HCT116 (cell line): ENCODE measurements at regions not wholly inside any gene's neighbourhood (a gene's known extent, or its start where the extent isn't known, plus 50 kb on each side); places are given as distances from the start of the nearest gene placed in this dataset.

Experiments
- ATAC-seq: fragments of 200-7000 bp; cut with Tn5 transposase; 2 replicates; pipeline ENCODE4 v1.9.1; 2020; ENCODE audit warnings: mild to moderate bottlenecking, moderate library complexity
- BruUV-seq: library from RNA; stranded (reverse); fragments of 400-500 nt; replicated peaks from 2 replicates; lab custom pipeline; 2021; lab: Mats Ljungman, UMichigan
- CTCF ChIA-PET: fragments of 300-600 bp; sonication (Branson Sonifier 250); formaldehyde crosslinking; loops from one replicate; lab custom pipeline; 2021; ENCODE audit warnings: antibody characterized with exemption; lab: Charles Lee
- POLR2A ChIA-PET: fragments of 300-600, 350-600 bp; sonication (Branson Sonifier 250); formaldehyde crosslinking; loops from one replicate; lab custom pipeline; 2021; ENCODE audit warnings: antibody characterized with exemption; lab: Charles Lee
- RAD21 ChIA-PET, 2 experiments: fragments of 300-600 bp; sonication (Branson Sonifier 250); formaldehyde crosslinking; loops; one replicate each; lab custom pipeline; 2023; ENCODE audit warnings: low total read pairs in 2 of 2; ENCODE audit not compliant: uncharacterized antibody in 2 of 2, unreplicated experiment in 2 of 2, low non-redundant PET in 1 of 2; lab: Charles Lee
- DNase-seq: peaks from one replicate; pipeline ENCODE4 v3.0.0-alpha.2; 2010; ENCODE audit warnings: low read depth, low spot score
- H2AFZ ChIP-seq: fragments of 200-600 bp; shearing (Covaris generic), sonication (generic); 2 replicates; pipeline ENCODE4 v1.6.1; 2017; ENCODE audit warnings: low read depth, mixed run types, mixed read lengths, antibody characterized with exemption, low read length; ENCODE audit not compliant: poor library complexity, severe bottlenecking
- H3K27ac ChIP-seq: 2 replicates; pipeline ENCODE4 v1.5.1; 2012; ENCODE audit warnings: low read depth, low read length
- H3K27me3 ChIP-seq: fragments of 200-600 bp; sonication (generic); 2 replicates; pipeline ENCODE4 v1.6.1; 2016; ENCODE audit warnings: mixed run types, low read length, mixed read lengths; ENCODE audit not compliant: insufficient read depth
- H3K36me3 ChIP-seq, 2 experiments: fragments of 200-500 bp in 1 of 2; fragments of 200-600 bp in 1 of 2; sonication (Bioruptor generic) in 1 of 2; sonication (generic) in 1 of 2; 2 replicates each; pipeline versions ENCODE4 v1.5.1 to v1.6.1; 2014 to 2016; ENCODE audit warnings: low read length in 2 of 2, inconsistent platforms in 1 of 2, mixed read lengths in 1 of 2, mixed run types in 1 of 2; ENCODE audit not compliant: insufficient read depth in 2 of 2, control insufficient read depth in 1 of 2
- H3K4me1 ChIP-seq, 2 experiments: fragments of 200-600 bp in 1 of 2; sonication (generic) in 1 of 2; 2 replicates each; pipeline versions ENCODE4 v1.5.1 to v1.6.1; 2012 to 2017; ENCODE audit warnings: low read length in 2 of 2, inconsistent platforms in 1 of 2, mild to moderate bottlenecking in 1 of 2, mixed read lengths in 1 of 2, mixed run types in 1 of 2, moderate library complexity in 1 of 2; ENCODE audit not compliant: insufficient read depth in 2 of 2, control insufficient read depth in 1 of 2
- H3K4me2 ChIP-seq: fragments of 200-600 bp; sonication (generic); 2 replicates; pipeline ENCODE4 v1.6.1; 2017; ENCODE audit warnings: mixed run types, low read length, mixed read lengths
- H3K4me3 ChIP-seq, 2 experiments: fragments of 200-600 bp in 1 of 2; sonication (generic) in 1 of 2; replicated peaks in 1 of 2; 2 replicates each; pipeline ENCODE4 v1.5.1; 2011 to 2016; ENCODE audit warnings: low read length in 2 of 2, control low read depth in 1 of 2, low read depth in 1 of 2, mild to moderate bottlenecking in 1 of 2, mixed read lengths in 1 of 2, mixed run types in 1 of 2
- H3K79me2 ChIP-seq: fragments of 200-600 bp; sonication (generic); 2 replicates; pipeline ENCODE4 v1.6.1; 2017; ENCODE audit warnings: mild to moderate bottlenecking, mixed run types, low read length, moderate library complexity, mixed read lengths; ENCODE audit not compliant: insufficient read depth
- H3K9ac ChIP-seq: fragments of 200-600 bp; sonication (generic); 2 replicates; pipeline ENCODE4 v1.6.1; 2016; ENCODE audit warnings: low read length, mixed read lengths
- H3K9me2 ChIP-seq: fragments of 200-600 bp; sonication (generic), shearing (Covaris generic); 2 replicates; pipeline ENCODE4 v1.6.1; 2017; ENCODE audit warnings: mixed run types, mild to moderate bottlenecking, moderate library complexity; ENCODE audit not compliant: insufficient read depth
- H3K9me3 ChIP-seq, 2 experiments: fragments of 200-500 bp in 1 of 2; fragments of 200-600 bp in 1 of 2; sonication (Bioruptor generic) in 1 of 2; sonication (generic) in 1 of 2; 2 replicates each; pipeline ENCODE4 v1.6.1; 2014 to 2017; ENCODE audit warnings: low read length in 2 of 2, mixed read lengths in 2 of 2, inconsistent platforms in 1 of 2, low read depth in 1 of 2, mild to moderate bottlenecking in 1 of 2, mixed run types in 1 of 2, moderate library complexity in 1 of 2; ENCODE audit not compliant: control insufficient read depth in 1 of 2, insufficient read depth in 1 of 2
- H4K20me1 ChIP-seq: fragments of 200-600 bp; sonication (generic), shearing (Covaris generic); 2 replicates; pipeline ENCODE4 v1.6.1; 2017; ENCODE audit warnings: mixed run types, mild to moderate bottlenecking, moderate library complexity; ENCODE audit not compliant: insufficient read depth
- CEBPB ChIP-seq: IDR thresholded peaks from 2 replicates; pipeline ENCODE4 v1.6.1; 2012; ENCODE audit warnings: low read depth
- EZH2 ChIP-seq: fragments of 200-600 bp; sonication (generic); IDR thresholded peaks from 2 replicates; pipeline ENCODE4 v1.6.1; 2017; ENCODE audit warnings: antibody characterized with exemption, mixed run types
- EZH2phosphoT487 ChIP-seq: fragments of 200-600 bp; IDR thresholded peaks from 2 replicates; pipeline ENCODE4 v1.6.1; 2018; ENCODE audit warnings: antibody characterized with exemption, borderline replicate concordance
- JUND ChIP-seq: IDR thresholded peaks from 2 replicates; pipeline ENCODE4 v1.6.1; 2012
- POLR2A ChIP-seq: IDR thresholded peaks from 2 replicates; pipeline ENCODE4 v1.7.0; 2011; ENCODE audit warnings: borderline replicate concordance; ENCODE audit not compliant: insufficient read depth, insufficient read length; ENCODE audit errors: extremely low read depth
- POLR2AphosphoS5 ChIP-seq: IDR thresholded peaks from 2 replicates; pipeline ENCODE4 v1.6.1; 2011; ENCODE audit warnings: mild to moderate bottlenecking, low read depth, low read length, moderate library complexity
- SIN3A ChIP-seq: IDR thresholded peaks from 2 replicates; pipeline ENCODE4 v1.6.1; 2012; ENCODE audit warnings: low read depth
- SRF ChIP-seq: IDR thresholded peaks from 2 replicates; pipeline ENCODE4 v1.6.1; 2012; ENCODE audit warnings: low read depth
- ZFX ChIP-seq: fragments of 450-650 bp; IDR thresholded peaks from 2 replicates; pipeline ENCODE4 v1.6.1; 2017
- intact Hi-C: fragments of 100-400 bp; cut with micrococcal nuclease; formaldehyde crosslinking; loops from 2 replicates; pipeline ENCODE4 v1.10.0; 2022
- TF ChIP-seq, protein P1 (sequence below): IDR thresholded peaks from 2 replicates; pipeline ENCODE4 v1.6.1; 2011; ENCODE audit warnings: mild to moderate bottlenecking, low read length, moderate library complexity; ENCODE audit not compliant: insufficient replicate concordance; ENCODE audit errors: extremely low read depth
- TF ChIP-seq, protein P2 (sequence below): IDR thresholded peaks from 2 replicates; pipeline ENCODE4 v1.6.1; 2012
- TF ChIP-seq, protein P3 (sequence below), 3 experiments: fragments of 200-600 bp in 1 of 3; sonication (generic) in 1 of 3; IDR thresholded peaks in 2 of 3; conservative IDR thresholded peaks in 1 of 3; 2 replicates each; pipeline ENCODE4 v1.5.1; 2012 to 2017; ENCODE audit warnings: low read depth in 2 of 3, low read length in 2 of 3, antibody characterized with exemption in 1 of 3, borderline replicate concordance in 1 of 3, control low read depth in 1 of 3, mild to moderate bottlenecking in 1 of 3, mixed read lengths in 1 of 3, mixed run types in 1 of 3, moderate library complexity in 1 of 3; ENCODE audit not compliant: insufficient read depth in 1 of 3

DNA sequence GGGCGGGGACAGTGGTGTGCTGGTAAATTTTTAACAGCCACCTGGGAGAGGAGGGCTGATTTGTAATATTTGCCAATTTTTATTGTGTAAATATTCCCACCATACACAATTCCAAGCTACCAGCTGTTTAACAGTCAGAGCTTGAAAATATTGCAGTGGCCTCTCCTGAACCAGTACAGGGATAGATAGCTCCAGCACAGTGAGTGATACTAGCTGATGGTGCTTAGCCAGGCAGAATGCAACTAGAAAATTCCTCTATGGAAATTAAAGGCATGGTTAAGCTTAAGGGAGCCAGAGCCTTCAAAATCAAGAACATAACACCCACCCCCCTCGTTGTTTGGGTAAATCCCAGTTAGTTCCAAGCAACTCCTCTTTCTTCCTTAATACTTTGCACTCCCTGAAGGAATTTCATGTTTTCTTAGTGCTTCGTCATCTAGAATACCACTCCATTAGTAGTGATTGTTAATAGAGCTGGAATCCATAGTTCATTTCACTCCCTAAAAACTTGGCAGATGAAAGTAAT lies 96.6 kb downstream of the CYB561 start:
- no peaks in the 10 kb centered on the region for H3K4me1 ChIP-seq
- no peaks in the 10 kb centered on the region for H3K79me2 ChIP-seq
- no peak for ATAC-seq
- H3K9me2 ChIP-seq, result no peaks in the 10 kb centered on the region
- H3K4me3 ChIP-seq, result no peak overlapping the region
- DNase-seq, result no peak
- no peaks in the 10 kb centered on the region for H4K20me1 ChIP-seq
- ChIA-PET CTCF (interaction anchor here (2.6 kb wide), 1 partner anchor 57 kb away, joined by 8 read pairs; no protein-coding TSS in a partner anchor), RAD21 (no interaction called here), POLR2A (no interaction called here)
- intact Hi-C loops, result no loop called here
- H3K27me3 ChIP-seq, result no peaks in the 10 kb centered on the region
- H3K9me3 ChIP-seq, result no peaks in the 10 kb centered on the region
- no peak for TF ChIP-seq SRF
- TF ChIP-seq JUND, result no peak
- no peak for TF ChIP-seq POLR2AphosphoS5
- TF ChIP-seq SIN3A, result no peak
- TF ChIP-seq CEBPB, result no peak
- TF ChIP-seq EZH2phosphoT487, result no peak
- TF ChIP-seq, protein P1, sequence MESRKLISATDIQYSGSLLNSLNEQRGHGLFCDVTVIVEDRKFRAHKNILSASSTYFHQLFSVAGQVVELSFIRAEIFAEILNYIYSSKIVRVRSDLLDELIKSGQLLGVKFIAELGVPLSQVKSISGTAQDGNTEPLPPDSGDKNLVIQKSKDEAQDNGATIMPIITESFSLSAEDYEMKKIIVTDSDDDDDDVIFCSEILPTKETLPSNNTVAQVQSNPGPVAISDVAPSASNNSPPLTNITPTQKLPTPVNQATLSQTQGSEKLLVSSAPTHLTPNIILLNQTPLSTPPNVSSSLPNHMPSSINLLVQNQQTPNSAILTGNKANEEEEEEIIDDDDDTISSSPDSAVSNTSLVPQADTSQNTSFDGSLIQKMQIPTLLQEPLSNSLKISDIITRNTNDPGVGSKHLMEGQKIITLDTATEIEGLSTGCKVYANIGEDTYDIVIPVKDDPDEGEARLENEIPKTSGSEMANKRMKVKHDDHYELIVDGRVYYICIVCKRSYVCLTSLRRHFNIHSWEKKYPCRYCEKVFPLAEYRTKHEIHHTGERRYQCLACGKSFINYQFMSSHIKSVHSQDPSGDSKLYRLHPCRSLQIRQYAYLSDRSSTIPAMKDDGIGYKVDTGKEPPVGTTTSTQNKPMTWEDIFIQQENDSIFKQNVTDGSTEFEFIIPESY, result no peak
- no peak for TF ChIP-seq POLR2A
- no peak for TF ChIP-seq EZH2
- TF ChIP-seq, protein P2, sequence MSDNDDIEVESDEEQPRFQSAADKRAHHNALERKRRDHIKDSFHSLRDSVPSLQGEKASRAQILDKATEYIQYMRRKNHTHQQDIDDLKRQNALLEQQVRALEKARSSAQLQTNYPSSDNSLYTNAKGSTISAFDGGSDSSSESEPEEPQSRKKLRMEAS, result no peak
- no peak for TF ChIP-seq ZFX
- TF ChIP-seq, protein P3, sequence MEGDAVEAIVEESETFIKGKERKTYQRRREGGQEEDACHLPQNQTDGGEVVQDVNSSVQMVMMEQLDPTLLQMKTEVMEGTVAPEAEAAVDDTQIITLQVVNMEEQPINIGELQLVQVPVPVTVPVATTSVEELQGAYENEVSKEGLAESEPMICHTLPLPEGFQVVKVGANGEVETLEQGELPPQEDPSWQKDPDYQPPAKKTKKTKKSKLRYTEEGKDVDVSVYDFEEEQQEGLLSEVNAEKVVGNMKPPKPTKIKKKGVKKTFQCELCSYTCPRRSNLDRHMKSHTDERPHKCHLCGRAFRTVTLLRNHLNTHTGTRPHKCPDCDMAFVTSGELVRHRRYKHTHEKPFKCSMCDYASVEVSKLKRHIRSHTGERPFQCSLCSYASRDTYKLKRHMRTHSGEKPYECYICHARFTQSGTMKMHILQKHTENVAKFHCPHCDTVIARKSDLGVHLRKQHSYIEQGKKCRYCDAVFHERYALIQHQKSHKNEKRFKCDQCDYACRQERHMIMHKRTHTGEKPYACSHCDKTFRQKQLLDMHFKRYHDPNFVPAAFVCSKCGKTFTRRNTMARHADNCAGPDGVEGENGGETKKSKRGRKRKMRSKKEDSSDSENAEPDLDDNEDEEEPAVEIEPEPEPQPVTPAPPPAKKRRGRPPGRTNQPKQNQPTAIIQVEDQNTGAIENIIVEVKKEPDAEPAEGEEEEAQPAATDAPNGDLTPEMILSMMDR (IDR thresholded peaks at IDR 0.05 in 2 of 3, conservative IDR thresholded peaks at IDR 0.05 in 1 of 3; ENCODE audit: borderline replicate concordance in 1 of 3, insufficient read depth in 1 of 3, low read depth in 2 of 3, low read length in 2 of 3), result no peak
- H3K36me3 ChIP-seq, result no peaks in the 10 kb centered on the region
- H2AFZ ChIP-seq, result no peak overlapping the region
- H3K4me2 ChIP-seq, result no peak overlapping the region
- no peak overlapping the region for H3K9ac ChIP-seq
- no peak overlapping the region for H3K27ac ChIP-seq
- BruUV-seq, result no TSS peak
